D721Med (cell line): ENCODE measurements at regions not wholly inside any gene's neighbourhood (a gene's known extent, or its start where the extent isn't known, plus 50 kb on each side); places are given as distances from the start of the nearest gene placed in this dataset.
"Not testable (repeated sequence)": the region's sequence is repeated elsewhere in the genome, so short reads cannot be mapped to it uniquely, and the experiment has no call there.

ENCODE experiments used
- DNase-seq: peaks from one replicate; pipeline ENCODE4 v3.0.0; 2011; ENCODE audit warnings: low spot score; ENCODE audit not compliant: insufficient read length
- FAIRE-seq: peaks from 2 replicates; lab custom pipeline; 2011; peaks lifted over from hg19 to GRCh38; lab: Jason Lieb, UNC
- CTCF ChIP-seq: IDR thresholded peaks from 2 replicates; pipeline ENCODE4 v1.5.1; 2012; ENCODE audit warnings: mild to moderate bottlenecking, control low read depth; ENCODE audit not compliant: insufficient read depth; ENCODE audit errors: missing control alignments

GRCh38 chr12:46483572-46484395 lies 111.2 kb upstream of the SLC38A2 start:
- FAIRE-seq (no peak), DNase-seq (no peak)
- TF ChIP-seq CTCF: no peak

GRCh38 chr12:46480724-46481123 lies 108.2 kb upstream of the SLC38A2 start:
- FAIRE-seq (no peak), DNase-seq (no peak)
- no peak for TF ChIP-seq CTCF

GRCh38 chr12:46480316-46480715 lies 107.7 kb upstream of the SLC38A2 start:
- DNase-seq (no peak), FAIRE-seq (no peak)
- TF ChIP-seq CTCF: no peak

- FAIRE-seq: no peak
- no peak for DNase-seq
These were observed 105.5 kb upstream of the SLC38A2 start for GRCh38 chr12:46478123-46478522.

GRCh38 chr12:46477541-46477940 lies 105.0 kb upstream of the SLC38A2 start:
- no peak for FAIRE-seq
- DNase-seq: no peak
- TF ChIP-seq CTCF: no peak

More at GRCh38 chr12:46478123-46478522, 105.5 kb upstream of the SLC38A2 start:
- TF ChIP-seq CTCF: no peak

- TF ChIP-seq CTCF: no peak
- no peak for FAIRE-seq
- no peak for DNase-seq
These were observed 103.5 kb upstream of the SLC38A2 start for GRCh38 chr12:46475972-46476645.

- FAIRE-seq: not testable (repeated sequence)
These were observed 101.8 kb upstream of the SLC38A2 start for GRCh38 chr12:46474385-46474784.

More at GRCh38 chr12:46474385-46474784, 101.8 kb upstream of the SLC38A2 start:
- not testable (repeated sequence) for DNase-seq
